ENCODE measurements at regions not wholly inside any gene's neighbourhood (a gene's known extent, or its start where the extent isn't known, plus 50 kb on each side); places are given as distances from the start of the nearest gene placed in this dataset.

DNA sequence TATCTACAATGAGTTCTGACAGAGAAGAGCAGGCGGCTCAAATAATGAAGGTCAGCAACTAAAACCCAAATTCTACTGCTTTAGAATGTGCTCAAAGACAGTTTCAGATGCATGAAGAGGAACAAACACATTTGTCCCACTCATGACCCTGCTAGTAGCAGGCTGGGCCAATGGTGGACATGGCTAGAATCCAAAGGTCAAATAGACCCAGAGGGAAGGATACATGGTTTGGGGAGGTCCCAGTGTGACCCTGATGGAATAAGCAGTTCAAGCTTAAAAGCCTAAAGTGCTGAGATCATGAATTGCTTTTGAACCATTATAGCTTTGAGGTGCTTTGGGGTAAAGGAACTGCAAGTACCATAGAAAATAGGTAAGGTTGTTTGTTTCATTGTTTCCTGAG, 450.7 kb downstream of the MID1IP1 start:
- TF ChIP-seq POLR2AphosphoS5 (IDR thresholded peaks at IDR 0.05; ENCODE audit: low read depth, low read length) = no peak
- TF ChIP-seq, protein P1, sequence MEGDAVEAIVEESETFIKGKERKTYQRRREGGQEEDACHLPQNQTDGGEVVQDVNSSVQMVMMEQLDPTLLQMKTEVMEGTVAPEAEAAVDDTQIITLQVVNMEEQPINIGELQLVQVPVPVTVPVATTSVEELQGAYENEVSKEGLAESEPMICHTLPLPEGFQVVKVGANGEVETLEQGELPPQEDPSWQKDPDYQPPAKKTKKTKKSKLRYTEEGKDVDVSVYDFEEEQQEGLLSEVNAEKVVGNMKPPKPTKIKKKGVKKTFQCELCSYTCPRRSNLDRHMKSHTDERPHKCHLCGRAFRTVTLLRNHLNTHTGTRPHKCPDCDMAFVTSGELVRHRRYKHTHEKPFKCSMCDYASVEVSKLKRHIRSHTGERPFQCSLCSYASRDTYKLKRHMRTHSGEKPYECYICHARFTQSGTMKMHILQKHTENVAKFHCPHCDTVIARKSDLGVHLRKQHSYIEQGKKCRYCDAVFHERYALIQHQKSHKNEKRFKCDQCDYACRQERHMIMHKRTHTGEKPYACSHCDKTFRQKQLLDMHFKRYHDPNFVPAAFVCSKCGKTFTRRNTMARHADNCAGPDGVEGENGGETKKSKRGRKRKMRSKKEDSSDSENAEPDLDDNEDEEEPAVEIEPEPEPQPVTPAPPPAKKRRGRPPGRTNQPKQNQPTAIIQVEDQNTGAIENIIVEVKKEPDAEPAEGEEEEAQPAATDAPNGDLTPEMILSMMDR (IDR thresholded peaks at IDR 0.05) = no peak
